GM12872 (cell line): ENCODE measurements at regions not wholly inside any gene's neighbourhood (a gene's known extent, or its start where the extent isn't known, plus 50 kb on each side); places are given as distances from the start of the nearest gene placed in this dataset.

Source experiments
- CTCF ChIP-seq: IDR thresholded peaks from 3 replicates; pipeline ENCODE4 v1.5.1; 2011; ENCODE audit warnings: low read depth, mild to moderate bottlenecking, low read length, moderate library complexity; ENCODE audit not compliant: insufficient read depth

DNA sequence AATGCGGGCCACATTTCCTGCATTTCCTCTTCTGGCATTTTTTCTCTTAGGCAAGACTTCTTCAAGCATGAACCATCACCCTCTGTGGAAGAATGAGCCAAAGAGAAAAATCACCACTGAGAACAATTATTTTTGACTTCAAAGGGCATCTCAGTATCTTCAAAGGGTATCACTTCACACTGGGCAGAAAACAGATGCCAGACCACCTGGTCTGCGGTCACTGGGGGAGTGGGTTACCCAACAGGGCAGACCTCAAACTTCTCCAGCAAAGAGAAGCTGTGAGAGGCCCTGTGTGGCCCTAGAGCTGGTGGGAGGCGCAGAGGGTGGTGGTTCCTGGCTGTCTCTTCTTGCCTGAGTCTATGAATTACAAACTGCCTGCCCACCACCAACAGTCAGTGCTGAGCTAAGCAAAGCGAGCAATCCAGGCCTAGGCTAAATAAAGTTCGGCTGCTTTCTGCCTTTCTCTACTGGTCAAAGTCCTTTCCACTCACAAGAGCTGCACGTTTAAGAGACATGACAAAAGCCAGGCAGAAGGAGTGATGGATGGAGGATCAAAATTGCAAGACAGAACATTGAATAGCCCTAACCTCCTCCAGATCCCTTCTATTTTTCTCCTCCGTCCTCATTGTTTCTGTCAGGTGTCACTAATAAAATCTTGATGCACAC is 602.7 kb upstream of the CDH5 start:
- no peak for TF ChIP-seq CTCF

- no peak for TF ChIP-seq CTCF
Measured at GRCh38 chr16:65760874-65761273, 605.6 kb upstream of the CDH5 start.

DNA sequence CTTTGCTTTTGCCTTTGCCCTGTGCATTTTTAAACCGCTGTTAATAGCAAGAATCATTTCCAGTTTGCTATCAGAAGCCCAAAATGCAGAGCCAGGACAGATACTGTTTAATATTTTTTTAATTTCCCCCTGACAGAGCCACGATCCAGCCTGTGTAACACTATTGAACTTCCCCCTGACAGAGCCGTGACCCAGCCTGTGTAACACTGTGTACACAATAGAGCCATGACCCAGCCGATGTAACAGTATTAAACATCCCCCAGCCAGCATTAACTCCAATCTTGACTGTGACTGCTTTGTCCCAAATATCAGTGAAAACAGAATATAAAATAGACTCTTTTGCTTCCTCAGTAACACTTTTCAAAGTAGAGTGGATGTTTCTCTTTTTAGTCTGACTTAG is 607.9 kb upstream of the CDH5 start:
- TF ChIP-seq CTCF = no peak

- TF ChIP-seq CTCF = no peak
Measured at GRCh38 chr16:65757064-65757463, 609.4 kb upstream of the CDH5 start.

- no peak for TF ChIP-seq CTCF
Measured at GRCh38 chr16:65756163-65756562, 610.3 kb upstream of the CDH5 start.

DNA sequence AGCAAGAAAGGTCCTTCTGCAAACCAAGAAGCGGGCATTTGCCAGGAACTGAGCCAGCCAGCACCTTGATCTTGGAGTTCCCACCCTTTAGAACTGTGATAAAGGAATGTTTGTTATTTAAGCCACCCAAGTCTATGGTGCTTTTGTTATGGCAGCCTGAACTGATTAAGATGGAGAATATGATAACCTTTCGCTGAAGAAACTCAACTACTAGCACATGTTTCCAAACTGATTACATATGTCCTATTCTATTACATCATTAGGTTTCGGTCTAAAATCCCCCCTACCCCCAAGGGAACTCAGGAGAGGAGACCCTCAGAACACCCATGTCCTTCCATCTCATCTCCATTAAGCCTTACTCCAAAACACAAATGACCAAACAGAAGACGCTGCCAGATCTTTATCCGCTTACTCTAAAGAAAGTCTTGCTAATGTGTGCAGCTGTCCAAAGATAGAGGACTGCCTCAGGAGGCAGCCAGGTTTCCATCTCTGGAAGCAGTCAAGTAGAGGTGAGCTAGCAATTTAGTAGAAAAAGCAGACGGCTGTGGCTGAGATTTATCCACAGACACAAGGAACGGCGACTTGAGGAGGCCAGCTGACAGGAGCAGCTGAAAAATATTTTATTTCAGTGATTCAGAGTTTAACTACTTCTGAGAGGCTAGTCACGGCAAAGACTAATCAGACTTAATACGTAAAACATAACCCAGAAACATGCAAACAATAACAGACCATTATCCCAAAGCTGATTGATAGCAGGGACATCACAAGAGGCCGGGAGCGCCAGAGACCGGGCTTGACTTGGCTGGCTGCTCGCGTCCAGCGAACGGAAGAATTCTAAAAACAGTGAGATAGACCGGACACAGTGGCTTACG is 611.4 kb upstream of the CDH5 start:
- TF ChIP-seq CTCF = no peak

DNA sequence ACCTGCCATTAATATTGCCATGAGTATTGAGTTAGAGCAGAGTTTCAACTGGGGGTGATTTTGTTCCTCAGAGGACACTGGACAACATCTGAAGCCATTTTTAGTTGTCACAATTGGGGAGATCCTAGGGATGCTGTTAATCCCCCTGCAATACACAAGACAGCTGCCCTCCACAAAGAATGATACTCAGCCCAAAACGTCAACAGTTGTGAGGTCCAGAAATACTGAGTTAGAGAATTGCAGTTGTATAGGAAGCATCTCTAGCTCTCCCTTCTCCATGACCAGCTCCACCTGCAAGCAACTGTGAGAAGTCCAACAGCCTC is 614.0 kb upstream of the CDH5 start:
- no peak for TF ChIP-seq CTCF
